ENCODE measurements at regions not wholly inside any gene's neighbourhood (a gene's known extent, or its start where the extent isn't known, plus 50 kb on each side); places are given as distances from the start of the nearest gene placed in this dataset.

- DNase-seq (no peak), ATAC-seq (no peak)
- no peaks in the 10 kb centered on the region for H3K27me3 ChIP-seq (ENCODE audit: low read depth)
- intact Hi-C loops (cut with DNase I): no loop called here
- TF ChIP-seq CTCF (IDR thresholded peaks at IDR 0.05): no peak
- H3K36me3 ChIP-seq: no peaks in the 10 kb centered on the region
- H3K27ac ChIP-seq: no peak overlapping the region
- H3K9me3 ChIP-seq: no peaks in the 10 kb centered on the region
- no peaks in the 10 kb centered on the region for H3K4me1 ChIP-seq
- no peak overlapping the region for H3K4me3 ChIP-seq
Measured at GRCh38 chr14:21875791-21876190, 202.2 kb upstream of the OR4E1 start.

- intact Hi-C loops (cut with DNase I): no loop called here
- H3K27ac ChIP-seq: no peak overlapping the region
- DNase-seq (no peak), ATAC-seq (no peak)
- no peaks in the 10 kb centered on the region for H3K4me1 ChIP-seq
- H3K27me3 ChIP-seq (ENCODE audit: low read depth): no peaks in the 10 kb centered on the region
- TF ChIP-seq CTCF (IDR thresholded peaks at IDR 0.05): no peak
- H3K4me3 ChIP-seq: no peak overlapping the region
- H3K9me3 ChIP-seq: no peaks in the 10 kb centered on the region
- no peaks in the 10 kb centered on the region for H3K36me3 ChIP-seq
Measured at GRCh38 chr14:21874946-21875345, 201.3 kb upstream of the OR4E1 start.

DNA sequence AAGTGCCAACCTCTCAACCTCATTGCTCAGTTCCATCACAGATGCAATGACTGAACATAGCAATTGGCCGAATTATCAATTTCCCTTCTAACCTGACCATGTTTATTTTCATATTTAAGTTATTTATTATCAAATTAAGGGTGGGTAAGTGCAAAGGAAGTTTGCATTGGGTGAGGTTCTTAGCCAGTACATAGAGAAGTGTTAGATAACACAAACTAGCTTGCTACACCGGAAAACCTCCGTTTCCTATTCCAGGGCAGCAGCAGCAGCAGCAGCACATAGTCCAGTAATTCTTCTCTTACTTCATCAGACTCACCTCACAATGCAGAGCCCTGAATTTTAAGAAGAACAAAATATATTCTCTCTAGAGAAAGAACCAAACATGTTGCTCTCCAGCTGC is 200.5 kb upstream of the OR4E1 start:
- no peak for TF ChIP-seq CTCF (IDR thresholded peaks at IDR 0.05)
- Histone ChIP-seq H3K4me1 (no peaks in the 10 kb centered on the region), H3K36me3 (no peaks in the 10 kb centered on the region), H3K27ac (no peak overlapping the region), H3K9me3 (no peaks in the 10 kb centered on the region), H3K27me3 (ENCODE audit: low read depth) (no peaks in the 10 kb centered on the region), H3K4me3 (no peak overlapping the region)
- DNase-seq (no peak), ATAC-seq (no peak)
- intact Hi-C loops (cut with DNase I): no loop called here

DNA sequence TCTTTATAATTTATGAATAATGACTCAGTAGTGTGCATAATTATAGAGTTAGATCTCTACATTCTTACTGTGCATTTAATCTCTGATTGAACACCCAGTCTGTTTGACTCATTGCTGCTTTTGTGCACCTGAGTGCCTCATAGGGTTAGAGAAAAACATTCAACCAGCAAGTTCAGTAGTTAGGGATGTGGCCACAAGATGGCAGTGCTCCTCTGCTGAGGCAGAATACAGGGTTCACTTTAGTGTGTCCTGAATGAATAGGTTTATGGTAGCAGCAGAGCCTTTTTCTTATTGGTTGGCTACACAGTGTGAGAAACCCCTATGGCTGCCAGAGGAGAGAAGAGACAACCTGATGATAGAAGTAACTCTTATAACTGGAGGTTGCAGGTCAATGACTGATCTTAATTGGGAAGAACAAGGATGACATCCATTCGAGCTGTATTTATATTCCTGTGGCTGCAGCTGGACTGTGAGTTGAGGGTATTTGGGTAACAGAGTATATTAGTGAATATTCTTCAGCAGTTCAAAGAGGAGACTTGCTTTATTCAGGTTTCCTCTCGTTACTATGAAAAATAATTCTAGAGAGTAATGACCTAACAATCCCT is 194.9 kb upstream of the OR4E1 start:
- Histone ChIP-seq H3K9me3 (no peaks in the 10 kb centered on the region), H3K4me1 (no peaks in the 10 kb centered on the region), H3K36me3 (no peaks in the 10 kb centered on the region), H3K27me3 (ENCODE audit: low read depth) (no peaks in the 10 kb centered on the region), H3K27ac (no peak overlapping the region), H3K4me3 (no peak overlapping the region)
- DNase-seq (no peak), ATAC-seq (peak; percentile 73 to 83)
- peak; percentile 71 for TF ChIP-seq CTCF (IDR thresholded peaks at IDR 0.05)
- intact Hi-C loops (cut with DNase I): no loop called here

DNA sequence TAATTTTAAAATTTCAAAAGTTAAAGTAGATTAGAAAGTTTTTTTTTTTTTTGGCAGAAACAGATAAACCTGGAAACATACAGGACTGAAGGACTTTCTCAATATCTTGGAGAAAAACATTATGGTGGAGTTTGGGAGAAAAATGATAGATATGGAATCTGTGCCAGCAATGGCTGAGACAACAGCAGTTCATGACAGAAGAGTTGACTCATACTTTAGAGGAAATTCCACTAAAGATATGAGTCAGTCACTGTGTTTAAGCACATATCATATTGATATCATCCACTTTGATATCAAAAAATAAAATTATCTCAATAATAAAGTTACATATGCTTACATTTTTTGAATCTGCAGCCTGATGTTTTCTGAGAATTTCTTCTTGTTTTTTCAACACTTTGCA is 193.9 kb upstream of the OR4E1 start:
- Histone ChIP-seq H3K36me3 (no peaks in the 10 kb centered on the region), H3K4me3 (no peak overlapping the region), H3K27me3 (ENCODE audit: low read depth) (no peaks in the 10 kb centered on the region), H3K4me1 (no peaks in the 10 kb centered on the region), H3K27ac (no peak overlapping the region), H3K9me3 (no peaks in the 10 kb centered on the region)
- DNase-seq (no peak), ATAC-seq (no peak)
- no peak for TF ChIP-seq CTCF (IDR thresholded peaks at IDR 0.05)
- intact Hi-C loops (cut with DNase I): no loop called here

DNA sequence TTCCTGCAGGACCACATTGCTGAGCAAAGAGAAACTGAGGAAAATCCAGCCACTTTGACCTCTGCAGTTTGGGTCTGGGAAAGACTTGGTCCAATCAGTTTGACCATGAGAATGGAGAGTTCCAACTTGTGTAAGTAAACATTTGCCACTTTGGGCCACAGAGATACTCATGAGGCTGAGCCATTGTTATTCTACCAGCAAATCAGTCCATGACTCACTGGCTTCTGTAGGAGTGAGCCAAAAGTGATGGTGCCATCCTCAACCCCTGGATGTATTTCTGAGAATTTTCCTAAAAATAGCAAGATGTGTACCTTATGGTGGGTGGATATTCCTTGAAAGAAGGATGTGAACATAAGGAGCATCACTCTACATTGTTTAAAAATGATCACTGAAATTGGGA is 192.9 kb upstream of the OR4E1 start:
- no peaks in the 10 kb centered on the region for H3K4me1 ChIP-seq
- ATAC-seq: no peak
- no peak overlapping the region for H3K4me3 ChIP-seq
- TF ChIP-seq CTCF (IDR thresholded peaks at IDR 0.05): no peak
- H3K36me3 ChIP-seq: no peaks in the 10 kb centered on the region
- intact Hi-C loops (cut with DNase I): no loop called here
- no peaks in the 10 kb centered on the region for H3K27me3 ChIP-seq (ENCODE audit: low read depth)
- H3K9me3 ChIP-seq: no peaks in the 10 kb centered on the region
- no peak for DNase-seq
- no peak overlapping the region for H3K27ac ChIP-seq
